ENCODE measurements at regions not wholly inside any gene's neighbourhood (a gene's known extent, or its start where the extent isn't known, plus 50 kb on each side); places are given as distances from the start of the nearest gene placed in this dataset.

DNA sequence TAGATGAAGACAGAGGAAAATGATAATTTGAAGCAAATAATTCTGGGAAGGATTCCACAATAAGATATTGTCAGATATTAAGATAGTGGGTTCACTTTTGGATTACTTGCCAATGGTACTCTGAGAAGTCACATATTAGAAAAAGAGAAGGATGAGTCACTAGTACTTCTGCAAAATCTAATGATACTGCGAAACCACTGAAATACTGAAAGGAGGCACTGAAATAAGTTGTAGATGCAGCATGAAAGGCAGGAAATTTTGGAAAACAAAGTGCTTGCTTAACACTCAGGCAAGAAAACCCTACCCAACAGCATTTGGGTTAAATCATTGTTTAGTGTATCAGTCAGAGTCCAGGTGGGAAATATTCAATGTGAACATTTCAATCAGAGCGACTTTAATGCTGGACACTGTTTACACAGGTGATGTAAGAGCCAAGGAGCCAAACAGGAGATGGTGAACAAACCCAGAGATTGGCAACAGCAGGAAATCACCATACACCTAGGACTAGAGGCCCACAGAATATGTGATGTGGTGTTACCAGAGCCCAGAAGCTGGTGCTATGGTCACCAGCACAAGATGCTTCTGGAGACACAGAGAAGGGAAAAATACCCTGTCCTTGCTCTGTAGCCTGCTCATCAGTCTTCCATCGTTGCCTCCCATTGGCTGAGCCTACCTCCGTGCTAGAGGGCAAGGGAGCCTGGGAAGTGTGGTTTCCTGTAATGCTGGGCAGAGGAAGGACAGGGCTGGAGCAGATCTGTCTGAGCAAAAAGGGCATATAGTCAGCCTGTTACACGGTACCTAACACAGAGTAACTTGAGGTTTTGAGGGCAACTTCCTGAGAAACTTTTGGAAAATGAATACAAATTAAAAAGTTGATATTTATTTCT lies 204.7 kb upstream of the ITGA4 start:
- no peak for DNase-seq

DNA sequence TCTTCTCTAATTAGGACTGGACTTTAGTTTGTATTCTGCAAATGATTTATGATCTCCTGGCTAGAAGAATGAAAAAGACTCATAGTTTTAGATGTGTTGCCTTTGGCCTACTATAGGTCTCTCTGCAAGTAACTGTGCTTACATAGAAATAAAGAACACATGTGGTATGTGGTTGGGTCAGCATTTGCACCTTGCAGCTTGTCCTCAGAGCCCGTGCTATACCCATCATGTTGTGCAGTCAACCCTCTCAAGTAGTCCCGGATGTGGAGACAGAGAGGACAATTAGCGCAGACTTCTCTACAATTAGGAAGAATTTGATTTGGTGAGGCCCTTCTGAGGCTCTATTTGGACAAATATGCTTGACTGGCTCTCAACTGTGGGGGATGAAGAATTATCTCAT lies 203.7 kb upstream of the ITGA4 start:
- no peak for DNase-seq

DNA sequence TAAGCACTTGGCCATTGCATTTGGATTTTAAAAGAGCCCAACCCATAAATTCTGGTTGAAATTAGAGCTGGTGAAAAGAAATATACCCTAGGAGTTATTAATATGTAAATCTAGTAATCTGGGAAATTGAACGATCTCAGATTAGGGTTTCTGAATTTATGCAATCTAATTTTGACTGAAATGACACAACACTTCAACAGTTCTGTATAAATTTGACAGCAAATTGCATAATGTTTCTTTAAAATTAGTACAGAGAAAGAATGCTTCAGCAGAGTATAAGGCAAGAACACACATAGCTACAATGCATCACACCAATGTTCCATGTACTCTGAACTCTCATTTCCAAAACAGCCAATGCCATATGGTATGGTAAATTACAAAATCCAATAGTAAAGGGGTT lies 201.5 kb upstream of the ITGA4 start:
- DNase-seq = no peak

DNA sequence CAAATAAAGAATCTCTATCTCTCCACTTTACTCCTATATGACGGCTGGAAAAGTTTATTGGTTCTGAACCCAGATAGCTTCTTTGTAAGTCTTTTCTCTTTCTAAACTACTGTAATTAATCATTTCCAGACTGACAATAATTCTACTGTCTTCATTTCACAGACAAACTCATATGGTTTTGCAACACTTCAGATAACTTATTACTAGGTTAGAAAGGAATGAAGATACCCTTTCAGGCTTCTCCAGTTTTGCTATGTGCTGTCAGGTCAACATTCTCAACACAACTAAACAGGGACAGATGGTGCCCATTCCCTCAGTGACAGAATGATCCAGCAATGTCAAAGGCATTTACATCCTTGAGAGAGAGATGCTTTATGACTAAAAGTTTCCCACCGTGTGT lies 198.5 kb upstream of the ITGA4 start:
- DNase-seq = no peak

DNA sequence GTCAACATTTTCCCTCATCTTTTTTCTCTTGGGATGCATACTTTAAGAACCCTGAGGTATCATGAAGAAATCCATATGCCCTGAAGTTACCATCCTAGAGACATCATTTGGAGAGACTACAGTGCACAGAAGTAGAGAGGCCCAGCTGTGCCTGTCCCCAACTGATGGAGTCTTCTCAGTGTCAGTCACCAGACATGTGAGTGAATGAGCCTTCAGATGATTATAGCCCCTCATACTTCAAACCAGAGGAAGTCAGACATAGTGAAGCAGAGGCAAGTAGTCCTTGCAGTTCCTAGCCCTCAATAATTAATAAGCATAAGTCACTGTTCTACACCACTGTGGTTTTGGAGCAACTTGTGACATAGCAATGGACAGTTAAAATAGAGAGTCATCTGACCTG lies 194.4 kb upstream of the ITGA4 start:
- no peak for DNase-seq

DNA sequence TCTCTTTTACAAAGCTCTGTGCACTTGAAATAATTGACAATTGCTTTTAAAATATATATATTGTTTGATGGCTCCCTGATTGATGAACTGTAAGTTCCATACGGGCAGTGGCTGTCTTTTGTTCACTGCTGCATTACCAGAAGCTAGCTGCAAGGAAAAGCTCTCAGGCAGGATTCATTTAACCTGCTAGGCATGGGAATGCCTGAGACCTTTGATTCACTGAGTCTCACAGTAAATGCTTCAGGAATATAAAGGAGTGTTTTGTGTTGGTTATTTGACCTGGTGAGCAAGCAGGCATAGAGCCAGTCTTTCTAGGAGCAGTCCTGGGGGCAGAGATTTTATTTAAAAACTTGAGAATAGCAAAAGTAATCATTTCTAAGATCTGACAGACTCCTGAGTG lies 193.2 kb upstream of the ITGA4 start:
- DNase-seq = no peak

DNA sequence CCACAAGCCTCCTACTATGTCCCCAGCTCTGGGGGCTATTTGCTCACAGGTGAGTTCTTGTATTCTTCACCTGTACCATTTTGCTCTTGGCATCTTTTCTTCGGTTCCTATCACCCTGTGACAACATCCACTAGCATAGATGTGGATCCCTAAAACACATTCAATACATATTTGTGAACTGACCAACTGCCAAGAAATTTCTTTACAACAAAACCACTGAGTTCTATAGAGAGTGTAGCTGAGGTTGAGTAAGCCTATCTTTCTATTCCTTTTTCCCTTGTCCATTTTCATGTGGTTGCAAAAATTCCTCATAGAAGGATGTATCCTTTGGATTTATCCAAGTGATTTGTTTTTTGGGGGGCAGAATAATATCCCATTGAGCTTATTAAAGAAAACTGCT lies 192.7 kb upstream of the ITGA4 start:
- no peak for DNase-seq

DNA sequence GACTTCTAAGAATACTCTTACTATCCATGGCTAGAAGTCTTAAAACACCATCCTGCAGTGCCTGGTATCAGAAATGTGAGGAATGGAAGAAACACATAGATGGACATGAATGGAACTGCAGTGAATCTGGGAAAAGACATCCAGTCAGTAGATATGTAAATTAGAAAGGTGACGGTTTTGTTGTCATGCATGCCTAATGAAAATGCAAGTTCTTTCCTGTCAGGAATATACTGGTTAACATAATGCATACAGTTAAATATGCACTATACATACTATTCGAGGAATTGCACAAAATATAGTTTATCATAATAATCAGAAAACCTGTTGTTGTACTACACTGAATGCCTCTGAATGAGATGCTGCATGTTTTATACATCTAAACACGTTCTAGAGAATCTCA lies 190.6 kb upstream of the ITGA4 start:
- no peak for DNase-seq

DNA sequence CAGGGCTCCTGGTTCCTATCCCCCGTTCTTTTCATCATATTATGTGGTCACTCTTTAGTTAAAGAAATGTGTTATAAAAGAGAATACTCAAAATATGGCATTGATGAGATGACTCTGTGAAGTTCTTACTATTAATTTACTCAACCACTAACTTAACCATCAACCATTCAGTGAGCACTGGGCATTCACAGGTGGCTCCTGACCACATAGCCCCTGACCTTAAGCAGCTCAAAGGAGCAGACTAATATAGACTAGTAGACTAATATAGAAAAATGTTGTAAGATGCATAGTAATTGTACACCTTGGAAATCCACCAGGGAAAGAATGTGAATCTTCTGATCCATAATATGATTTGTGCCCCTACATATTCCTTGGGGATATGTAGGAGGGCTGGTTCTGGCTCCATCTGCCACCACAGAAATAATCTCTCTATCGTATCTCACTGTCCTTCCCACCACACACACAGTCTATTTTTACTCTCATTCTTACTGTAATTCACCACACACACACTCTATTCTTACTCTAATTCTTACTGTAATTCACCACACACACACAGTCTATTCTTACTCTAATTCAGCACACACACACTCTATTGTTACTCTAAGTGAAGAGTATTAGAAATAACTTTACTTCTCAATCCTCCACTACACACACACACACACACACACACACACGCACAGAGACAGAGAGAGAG lies 188.9 kb upstream of the ITGA4 start:
- DNase-seq = no peak

DNA sequence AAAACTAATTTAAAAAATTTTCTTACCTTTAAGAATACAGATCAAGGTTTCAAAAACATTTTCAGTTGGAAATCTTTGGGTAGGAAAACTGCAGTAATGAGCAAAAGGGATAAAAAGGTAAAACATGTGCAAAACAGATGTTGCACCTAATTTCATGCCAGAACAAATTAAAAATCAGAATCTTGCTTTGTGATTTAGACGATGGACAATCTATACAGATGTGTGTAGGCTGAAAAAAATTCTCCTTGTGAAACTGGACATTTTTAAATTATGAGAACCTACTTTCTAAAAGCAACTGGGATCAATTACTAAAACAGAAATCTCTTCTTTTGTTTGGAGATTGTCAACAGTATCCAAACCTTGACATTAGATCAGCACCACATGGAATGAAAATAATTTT lies 183.2 kb upstream of the ITGA4 start:
- no peak for DNase-seq

DNA sequence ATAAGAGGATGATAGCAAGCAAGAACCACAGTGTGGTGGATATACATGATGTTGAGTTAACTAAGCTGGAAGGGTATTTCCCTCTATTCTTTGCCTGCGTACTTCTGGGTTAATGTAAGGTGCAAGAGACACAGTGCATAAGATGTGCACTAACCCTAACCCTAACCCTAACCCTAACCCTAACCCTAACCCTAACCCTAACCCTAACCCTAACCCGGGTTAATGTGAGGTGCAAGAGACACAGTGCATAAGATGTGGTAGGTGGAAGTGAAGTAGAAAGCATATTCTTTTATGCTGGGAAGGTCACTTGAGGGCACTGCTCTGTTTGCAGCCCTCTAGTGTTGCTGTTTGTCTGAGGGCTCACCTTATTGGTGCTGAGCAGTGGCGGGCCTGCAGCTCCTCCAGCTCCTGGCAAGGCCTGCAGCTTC lies 181.5 kb upstream of the ITGA4 start:
- DNase-seq = no peak

DNA sequence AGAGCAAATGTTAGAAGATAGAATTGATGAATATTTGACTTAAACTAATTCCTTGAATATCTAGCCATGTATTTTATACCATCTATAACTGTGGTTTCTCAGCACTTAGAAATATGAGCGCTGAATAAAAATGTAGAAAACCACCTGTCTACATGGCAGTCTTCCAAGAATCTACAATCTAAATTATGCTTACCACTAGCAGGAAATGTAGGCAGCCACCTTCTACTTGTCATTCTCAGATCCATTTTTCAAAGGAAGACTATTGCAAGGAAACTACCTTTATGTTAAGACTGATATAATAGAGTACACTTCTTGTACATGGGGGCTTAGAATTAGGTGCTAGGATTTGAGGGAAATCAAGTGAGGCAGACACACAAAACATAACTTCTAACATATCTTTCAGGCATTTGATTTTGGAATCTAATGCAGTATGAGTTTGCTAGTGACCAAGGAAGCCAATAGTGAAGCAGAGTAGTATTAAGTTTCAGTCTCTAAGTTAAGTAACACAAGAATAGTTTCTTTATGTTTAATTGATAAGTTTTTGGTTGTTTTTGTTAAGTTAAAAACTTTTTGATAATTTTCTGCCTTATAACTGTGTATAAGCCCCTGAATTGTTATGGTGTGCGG lies 175.9 kb upstream of the ITGA4 start:
- no peak for DNase-seq

DNA sequence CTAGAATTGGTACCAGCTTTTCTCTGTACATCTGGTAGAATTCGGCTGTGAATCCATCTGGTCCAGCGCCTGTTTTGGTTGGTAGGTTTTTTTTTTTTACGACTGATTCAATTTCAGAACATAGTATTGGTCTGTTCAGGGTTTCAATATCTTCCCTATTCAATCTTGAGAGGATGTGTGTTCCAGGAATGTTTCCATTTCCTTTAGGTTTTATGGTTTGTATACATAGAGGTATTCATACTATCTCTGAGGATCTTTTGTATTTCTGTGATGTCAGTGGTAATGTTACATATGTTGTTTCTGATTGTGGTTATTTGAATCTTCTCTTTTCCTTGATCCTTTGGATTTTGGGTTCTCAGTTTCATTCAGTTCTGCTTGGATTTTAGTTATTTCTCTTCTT lies 172.1 kb upstream of the ITGA4 start:
- DNase-seq = no peak

DNA sequence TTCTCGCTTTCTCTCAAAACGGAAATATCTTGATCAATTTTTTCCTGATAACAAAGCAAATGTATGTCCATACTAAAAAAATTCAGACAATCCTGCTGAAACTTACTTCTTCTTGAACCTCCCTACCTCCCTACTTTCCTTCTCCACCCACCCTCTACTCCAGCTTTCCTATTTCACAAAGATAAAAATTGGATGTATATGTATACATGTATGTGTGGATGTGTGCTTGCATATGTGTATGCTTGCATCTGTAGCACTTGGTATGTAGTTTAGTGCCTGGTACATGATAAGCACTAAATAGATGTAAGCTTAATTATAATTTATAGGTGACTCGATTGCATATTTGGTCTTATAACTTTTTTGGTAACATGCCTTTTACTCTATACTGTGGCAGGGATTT lies 167.5 kb upstream of the ITGA4 start:
- no peak for DNase-seq

DNA sequence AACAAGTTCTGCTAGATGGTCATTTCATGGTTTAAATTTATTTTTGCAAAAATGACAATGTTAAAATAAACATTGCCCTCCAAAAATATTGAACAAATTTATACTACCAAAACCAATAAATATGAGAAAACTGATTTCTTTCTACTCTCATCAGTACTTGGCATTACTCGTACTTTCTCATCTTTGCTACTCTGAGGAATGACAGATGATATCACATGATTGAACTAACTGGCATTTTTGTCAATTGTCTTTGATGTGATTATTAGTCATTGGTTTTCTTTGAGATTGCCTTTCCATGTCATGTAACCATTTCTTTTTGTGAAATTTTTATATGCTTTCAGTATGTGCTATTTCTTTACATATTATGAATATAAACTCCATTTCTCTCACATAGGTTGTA lies 167.0 kb upstream of the ITGA4 start:
- no peak for DNase-seq

DNA sequence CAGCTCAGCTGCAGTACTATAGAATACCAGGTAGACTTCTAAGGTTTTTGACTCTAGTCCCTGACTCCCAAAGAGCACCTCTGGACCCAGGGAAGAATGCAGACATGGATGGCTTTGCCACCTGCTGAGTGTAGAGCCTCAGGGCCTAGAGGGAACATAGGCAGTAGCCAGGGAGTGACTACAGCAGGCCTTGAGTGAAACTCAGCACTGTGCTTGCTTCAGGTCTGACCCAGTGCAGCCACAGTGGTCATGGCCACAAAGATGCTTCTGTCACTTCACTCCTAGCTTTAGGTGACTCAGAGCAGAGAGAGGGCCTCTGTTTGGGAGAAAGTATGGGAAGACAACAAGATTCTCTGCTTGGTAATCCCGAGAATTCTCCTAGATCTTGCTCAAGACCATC lies 162.2 kb upstream of the ITGA4 start:
- DNase-seq = no peak

DNA sequence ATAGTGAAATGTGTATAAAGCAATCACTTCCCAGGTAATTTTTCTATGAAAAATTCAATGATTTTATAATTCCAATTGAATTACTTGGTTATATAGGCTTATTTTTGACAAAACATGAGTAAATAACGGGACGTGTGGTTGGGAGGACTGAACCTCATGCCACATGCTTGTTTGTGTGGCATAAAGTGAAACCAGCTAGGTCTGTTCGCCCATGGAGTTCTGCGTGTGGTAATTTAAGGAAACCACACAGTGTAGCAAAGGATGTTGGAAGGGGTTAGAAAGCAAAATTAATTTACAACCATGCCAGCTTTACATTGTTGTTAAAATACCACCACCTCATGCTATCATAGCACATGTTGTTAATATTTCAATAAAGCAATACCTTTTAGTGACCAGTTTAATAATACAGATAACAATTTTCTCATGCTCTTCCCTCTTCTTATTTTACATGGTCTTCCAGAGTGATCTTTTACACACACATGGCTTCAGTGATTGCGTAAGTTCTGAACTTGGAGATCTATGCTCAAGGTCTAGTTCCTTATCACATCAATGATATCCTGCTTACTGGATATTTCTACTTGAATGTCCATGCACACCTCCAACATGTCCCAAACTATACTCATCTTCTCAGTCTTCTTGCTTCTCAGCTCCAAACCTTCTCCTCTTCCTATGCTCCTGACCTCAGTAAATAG lies 156.4 kb upstream of the ITGA4 start:
- no peak for DNase-seq

DNA sequence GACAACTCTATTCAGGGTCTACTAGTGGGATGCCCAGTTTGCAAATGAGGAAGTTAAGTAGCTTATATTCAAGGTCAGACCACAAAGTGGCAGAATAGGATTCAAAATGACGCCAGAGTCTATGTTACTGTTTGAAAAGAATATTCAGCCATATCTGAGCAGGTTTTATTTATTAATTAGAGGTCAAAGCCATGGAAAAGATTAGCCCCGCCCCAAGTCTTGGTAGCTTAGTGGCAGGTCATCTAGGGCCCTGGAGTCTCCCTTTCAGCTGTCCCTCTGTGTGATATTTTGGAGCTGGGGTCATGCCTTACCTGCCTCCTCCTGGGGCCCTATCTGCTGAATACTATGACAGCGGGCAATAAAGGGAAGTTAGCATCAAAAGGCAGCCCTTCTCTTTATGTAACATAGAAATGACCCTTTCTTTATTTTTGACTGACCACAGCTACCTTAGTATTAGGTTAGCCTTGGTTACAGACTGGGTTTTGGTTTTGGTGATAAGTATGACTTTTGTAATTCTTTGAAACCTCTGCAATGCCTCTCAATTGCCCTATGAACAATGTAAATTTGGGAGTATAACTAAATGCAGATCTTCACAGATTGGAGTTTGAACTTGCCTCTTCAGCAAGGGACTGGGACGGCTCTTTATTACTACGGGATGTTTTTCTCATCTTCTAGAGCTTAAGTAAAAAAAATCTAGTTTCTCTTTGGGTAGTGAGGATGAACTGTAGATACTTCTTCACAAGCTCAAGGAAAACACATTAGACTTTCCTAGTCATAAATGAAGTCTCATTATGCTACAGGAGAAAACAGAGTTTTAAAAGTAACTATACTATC lies 153.0 kb upstream of the ITGA4 start:
- DNase-seq = no peak

DNA sequence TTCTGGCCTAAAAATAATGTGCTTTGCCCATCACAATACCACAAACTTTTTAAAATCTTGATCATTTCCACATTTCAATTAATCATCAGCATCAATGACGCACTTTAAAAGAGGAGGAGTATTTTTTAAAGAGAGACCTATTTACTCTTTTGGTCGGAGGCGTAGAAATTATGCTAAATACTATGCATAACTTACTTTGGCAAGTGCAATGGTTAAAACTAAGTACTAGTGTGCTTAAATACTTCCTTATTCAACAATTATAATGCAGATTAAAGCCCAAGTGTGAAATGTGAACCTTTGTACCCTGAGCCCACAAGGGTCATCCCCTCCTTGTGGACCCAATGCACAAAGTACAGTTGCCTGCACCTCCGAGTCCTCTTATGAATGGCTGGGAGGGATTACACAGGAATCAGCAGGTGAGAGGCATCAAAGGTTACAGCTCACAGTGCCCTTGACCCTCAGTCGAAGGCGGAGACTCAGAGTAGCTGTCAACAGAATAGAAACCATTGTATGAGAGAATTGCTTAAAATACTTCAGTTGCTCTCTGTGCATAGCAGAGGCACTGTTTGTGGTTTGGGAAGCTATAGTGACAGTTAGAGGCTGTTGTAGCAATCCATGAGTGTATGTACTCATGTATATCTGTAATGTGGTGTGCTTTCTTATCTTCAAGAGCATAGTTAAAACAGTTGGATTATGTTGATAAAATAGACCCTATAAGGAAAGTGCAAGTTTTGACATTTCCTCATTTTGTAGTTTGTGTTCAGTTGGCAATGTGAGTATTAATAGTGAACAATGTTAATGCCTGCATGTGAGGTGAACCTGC lies 151.7 kb upstream of the ITGA4 start:
- no peak for DNase-seq

DNA sequence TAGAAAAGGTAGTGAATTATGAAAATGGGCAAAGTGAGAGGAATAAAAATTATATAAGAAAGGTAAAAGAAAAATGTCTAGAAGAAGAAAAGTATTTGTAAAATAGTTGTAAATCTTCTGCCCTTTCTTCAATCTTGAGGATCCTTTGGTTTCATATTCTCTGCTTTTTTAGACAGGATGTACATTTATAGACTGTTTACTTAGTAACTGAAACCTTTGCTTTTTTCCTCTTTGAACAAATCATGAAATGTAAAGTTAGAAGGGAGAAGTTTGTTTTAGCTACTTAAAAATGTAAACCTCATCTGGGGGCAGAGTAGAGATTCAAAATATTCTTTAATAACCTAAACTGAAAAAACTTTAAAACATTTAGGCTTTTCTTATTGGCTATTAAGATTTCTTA lies 150.4 kb upstream of the ITGA4 start:
- DNase-seq = no peak
